Duodenal mucosa (tissue), 2 donors: ENCODE measurements at regions not wholly inside any gene's neighbourhood (a gene's known extent, or its start where the extent isn't known, plus 50 kb on each side); places are given as distances from the start of the nearest gene placed in this dataset.

Experiments
- H3K27ac ChIP-seq: one replicate; pipeline ENCODE4 v1.7.0; 2013; ENCODE audit warnings: low read depth, low read length
- H3K27me3 ChIP-seq, 2 donors: one replicate each; pipeline ENCODE4 v1.7.0; 2013; ENCODE audit warnings: low read length in 2 of 2, control low read depth in 1 of 2; ENCODE audit not compliant: insufficient read depth in 2 of 2, control insufficient read depth in 1 of 2
- H3K36me3 ChIP-seq, 2 donors: one replicate each; pipeline ENCODE4 v1.7.0; 2013; ENCODE audit warnings: low read length in 2 of 2, control low read depth in 1 of 2; ENCODE audit not compliant: insufficient read depth in 2 of 2, control insufficient read depth in 1 of 2
- H3K4me1 ChIP-seq, 2 donors: one replicate each; pipeline ENCODE4 v1.7.0; 2013; ENCODE audit warnings: low read length in 2 of 2, control low read depth in 1 of 2; ENCODE audit not compliant: insufficient read depth in 2 of 2, control insufficient read depth in 1 of 2
- H3K4me3 ChIP-seq, 2 donors: one replicate each; pipeline ENCODE4 v1.7.0; 2013; ENCODE audit warnings: low read length in 2 of 2, low read depth in 1 of 2
- H3K9ac ChIP-seq, 2 donors: one replicate each; pipeline ENCODE4 v1.7.0; 2013; ENCODE audit warnings: low read length in 2 of 2, low read depth in 1 of 2
- H3K9me3 ChIP-seq, 2 donors: one replicate each; pipeline ENCODE4 v1.7.0; 2013; ENCODE audit warnings: low read length in 2 of 2, control low read depth in 1 of 2; ENCODE audit not compliant: control insufficient read depth in 1 of 2

GRCh38 chr13:83825676-83826075 is 56.6 kb downstream of the SLITRK1 start:
- H3K9ac ChIP-seq: no peak overlapping the region
- H3K27ac ChIP-seq: no peak overlapping the region
- peaks cover 15 to 18% of the 10 kb centered on the region in 2 donors for H3K9me3 ChIP-seq
- no peak overlapping the region for H3K4me3 ChIP-seq
- H3K27me3 ChIP-seq: no peaks in the 10 kb centered on the region
- H3K36me3 ChIP-seq: no peaks in the 10 kb centered on the region
- no peaks in the 10 kb centered on the region for H3K4me1 ChIP-seq

DNA sequence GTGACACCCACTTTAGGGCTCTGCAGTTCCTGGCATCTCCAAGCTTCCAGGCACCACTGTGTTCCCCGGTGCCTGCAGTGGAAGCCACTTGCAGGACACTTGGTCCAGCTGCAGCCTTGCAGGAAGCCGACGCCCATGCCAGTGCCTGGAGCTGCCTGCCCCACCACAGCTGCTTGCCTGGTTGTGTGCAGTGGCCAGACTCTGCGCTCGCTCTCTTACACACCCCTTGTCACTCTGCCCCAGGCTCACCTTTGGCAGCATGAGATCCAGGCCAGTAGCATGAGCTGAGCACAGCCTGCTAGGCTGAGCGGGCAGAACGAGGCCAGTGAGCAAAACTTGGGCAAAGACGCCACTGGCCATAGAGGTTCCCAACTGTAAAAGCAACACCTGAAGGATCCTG is 57.7 kb downstream of the SLITRK1 start:
- Histone ChIP-seq H3K4me1 (no peaks in the 10 kb centered on the region), H3K27ac (no peak overlapping the region), H3K36me3 (no peaks in the 10 kb centered on the region), H3K4me3 (no peak overlapping the region), H3K27me3 (no peaks in the 10 kb centered on the region), H3K9ac (no peak overlapping the region), H3K9me3 (peaks cover 15 to 18% of the 10 kb centered on the region in 2 donors)

GRCh38 chr13:83824120-83824519 is 58.2 kb downstream of the SLITRK1 start:
- peaks cover 15 to 18% of the 10 kb centered on the region in 2 donors for H3K9me3 ChIP-seq
- no peaks in the 10 kb centered on the region for H3K36me3 ChIP-seq
- H3K9ac ChIP-seq: no peak overlapping the region
- H3K4me3 ChIP-seq: no peak overlapping the region
- no peak overlapping the region for H3K27ac ChIP-seq
- no peaks in the 10 kb centered on the region for H3K27me3 ChIP-seq
- H3K4me1 ChIP-seq: no peaks in the 10 kb centered on the region

DNA sequence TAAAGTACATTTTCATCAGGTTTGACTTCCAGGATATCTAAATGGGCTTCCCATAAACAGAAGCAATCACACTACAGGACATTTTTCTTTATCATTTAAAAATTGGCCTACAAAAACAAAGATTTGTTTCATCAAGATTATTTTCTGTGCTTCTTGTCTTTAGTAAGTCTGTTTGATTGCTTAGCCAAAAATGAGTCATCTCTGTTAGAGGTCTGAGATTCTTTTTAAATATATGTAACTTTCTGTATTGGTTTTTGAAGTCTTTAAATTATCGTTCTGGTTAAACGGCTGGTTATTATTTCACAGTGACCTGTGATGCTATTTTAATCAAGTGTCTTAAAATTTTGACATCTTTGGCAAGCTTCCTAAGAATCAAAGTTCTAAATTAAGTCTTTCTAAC is 62.7 kb downstream of the SLITRK1 start:
- no peaks in the 10 kb centered on the region for H3K4me1 ChIP-seq
- H3K4me3 ChIP-seq: no peak overlapping the region
- no peaks in the 10 kb centered on the region for H3K36me3 ChIP-seq
- H3K9ac ChIP-seq: no peak overlapping the region
- peaks cover 13 to 14% of the 10 kb centered on the region in 2 donors for H3K9me3 ChIP-seq
- no peak overlapping the region for H3K27ac ChIP-seq
- H3K27me3 ChIP-seq: no peaks in the 10 kb centered on the region

- no peaks in the 10 kb centered on the region for H3K4me1 ChIP-seq
- no peak overlapping the region for H3K27ac ChIP-seq
- H3K9me3 ChIP-seq: peaks cover 11% of the 10 kb centered on the region in 2 donors
- no peak overlapping the region for H3K9ac ChIP-seq
- no peaks in the 10 kb centered on the region for H3K36me3 ChIP-seq
- H3K27me3 ChIP-seq: no peaks in the 10 kb centered on the region
- no peak overlapping the region for H3K4me3 ChIP-seq
Observed at GRCh38 chr13:83819156-83819555, 63.1 kb downstream of the SLITRK1 start.

DNA sequence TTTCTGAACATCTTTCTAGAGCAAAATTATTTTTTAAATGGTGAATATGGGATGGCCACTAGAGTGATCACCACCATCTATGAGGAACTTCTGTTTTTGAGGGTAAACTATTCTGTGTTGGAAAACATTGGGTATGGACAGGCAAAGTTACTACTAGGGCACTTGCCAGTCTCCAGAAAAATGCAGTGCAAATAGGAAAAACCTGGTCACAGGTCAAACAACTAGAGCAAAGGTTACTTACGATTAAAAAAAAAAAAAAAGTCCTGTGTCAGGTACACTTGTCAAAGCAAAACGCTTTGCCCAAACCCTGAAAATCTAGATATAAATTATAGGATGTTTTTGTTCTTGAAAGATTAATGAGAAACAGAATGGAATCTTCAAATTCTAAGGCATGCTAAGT is 66.2 kb downstream of the SLITRK1 start:
- Histone ChIP-seq H3K27me3 (no peaks in the 10 kb centered on the region), H3K9me3 (peaks cover 2 to 14% of the 10 kb centered on the region in 2 donors), H3K27ac (no peak overlapping the region), H3K36me3 (no peaks in the 10 kb centered on the region), H3K4me3 (no peak overlapping the region), H3K4me1 (no peaks in the 10 kb centered on the region), H3K9ac (no peak overlapping the region)

GRCh38 chr13:83815598-83815997 is 66.7 kb downstream of the SLITRK1 start:
- peaks cover 2 to 17% of the 10 kb centered on the region in 2 donors for H3K9me3 ChIP-seq

DNA sequence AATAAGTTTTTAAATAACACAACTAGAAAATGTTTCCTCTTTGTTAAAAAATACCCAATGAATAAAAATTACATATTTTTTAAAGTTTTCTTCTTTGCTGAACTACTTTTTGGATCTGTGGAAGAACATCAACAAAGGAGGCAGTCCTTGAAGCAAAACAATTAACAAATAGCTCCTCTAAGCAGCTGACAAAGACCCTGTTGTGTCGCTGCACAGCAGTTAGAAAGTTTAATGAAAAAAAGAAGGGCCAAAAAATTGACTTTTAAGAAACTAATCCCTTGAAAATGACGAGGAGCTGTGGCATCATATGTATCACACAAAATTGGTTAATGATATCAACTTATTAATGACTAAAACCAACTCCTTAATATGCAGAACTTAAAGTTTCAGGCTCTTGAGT is 72.1 kb downstream of the SLITRK1 start:
- H3K36me3 ChIP-seq: no peaks in the 10 kb centered on the region
- peaks cover 2 to 17% of the 10 kb centered on the region in 2 donors for H3K9me3 ChIP-seq
- H3K4me1 ChIP-seq: no peaks in the 10 kb centered on the region
- H3K27me3 ChIP-seq: no peaks in the 10 kb centered on the region
- H3K27ac ChIP-seq: no peak overlapping the region
- no peak overlapping the region for H3K4me3 ChIP-seq
- H3K9ac ChIP-seq: no peak overlapping the region

More at GRCh38 chr13:83815598-83815997, 66.7 kb downstream of the SLITRK1 start:
- H3K36me3 ChIP-seq: no peaks in the 10 kb centered on the region
- no peak overlapping the region for H3K4me3 ChIP-seq
- no peak overlapping the region for H3K9ac ChIP-seq
- no peaks in the 10 kb centered on the region for H3K4me1 ChIP-seq
- no peaks in the 10 kb centered on the region for H3K27me3 ChIP-seq
- no peak overlapping the region for H3K27ac ChIP-seq

- Histone ChIP-seq H3K27ac (no peak overlapping the region), H3K9me3 (peaks cover 3 to 6% of the 10 kb centered on the region in 2 donors), H3K36me3 (no peaks in the 10 kb centered on the region), H3K27me3 (no peaks in the 10 kb centered on the region), H3K9ac (no peak overlapping the region), H3K4me1 (no peaks in the 10 kb centered on the region), H3K4me3 (no peak overlapping the region)
Observed at GRCh38 chr13:83804356-83804962, 77.8 kb downstream of the SLITRK1 start.

- Histone ChIP-seq H3K36me3 (no peaks in the 10 kb centered on the region), H3K27ac (no peak overlapping the region), H3K4me1 (no peaks in the 10 kb centered on the region), H3K4me3 (no peak overlapping the region), H3K27me3 (no peaks in the 10 kb centered on the region), H3K9me3 (peaks cover 0 to 9% of the 10 kb centered on the region in 2 donors), H3K9ac (no peak overlapping the region)
Observed at GRCh38 chr13:83798731-83799130, 83.5 kb downstream of the SLITRK1 start.
